NCI-H82 (cell line): ENCODE measurements at regions not wholly inside any gene's neighbourhood (a gene's known extent, or its start where the extent isn't known, plus 50 kb on each side); places are given as distances from the start of the nearest gene placed in this dataset.

Source experiments
- DNase-seq: peaks from one replicate; lab custom pipeline; 2025; lab: John Stamatoyannopoulos, UW

DNA sequence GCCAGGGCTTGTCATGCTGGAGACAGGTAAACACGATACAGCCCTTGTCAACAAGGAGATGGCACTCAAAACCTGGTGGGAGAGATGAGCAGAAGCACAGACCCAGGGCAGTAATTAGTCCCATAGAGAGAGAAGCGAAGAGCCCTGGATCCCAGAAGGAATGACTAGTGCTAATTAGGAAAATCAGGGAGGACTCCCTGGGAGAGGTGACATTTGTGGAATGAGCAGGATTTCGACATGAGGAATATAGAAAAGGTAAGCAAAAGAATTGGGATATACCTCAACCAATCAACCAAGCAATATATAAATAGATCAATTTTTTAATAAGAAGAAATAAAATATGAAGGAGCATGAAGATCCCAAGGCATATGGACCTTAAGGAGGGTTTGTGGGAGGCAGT lies 98.5 kb upstream of the GJB5 start:
- no peak for DNase-seq

- DNase-seq = no peak
Observed at GRCh38 chr1:34656731-34657130, 98.1 kb upstream of the GJB5 start.

- no peak for DNase-seq
Observed at GRCh38 chr1:34657266-34657665, 97.6 kb upstream of the GJB5 start.

- DNase-seq = no peak
Observed at GRCh38 chr1:34657849-34658248, 97.0 kb upstream of the GJB5 start.

GRCh38 chr1:34663031-34663430 lies 91.8 kb upstream of the GJB5 start:
- no peak for DNase-seq

DNA sequence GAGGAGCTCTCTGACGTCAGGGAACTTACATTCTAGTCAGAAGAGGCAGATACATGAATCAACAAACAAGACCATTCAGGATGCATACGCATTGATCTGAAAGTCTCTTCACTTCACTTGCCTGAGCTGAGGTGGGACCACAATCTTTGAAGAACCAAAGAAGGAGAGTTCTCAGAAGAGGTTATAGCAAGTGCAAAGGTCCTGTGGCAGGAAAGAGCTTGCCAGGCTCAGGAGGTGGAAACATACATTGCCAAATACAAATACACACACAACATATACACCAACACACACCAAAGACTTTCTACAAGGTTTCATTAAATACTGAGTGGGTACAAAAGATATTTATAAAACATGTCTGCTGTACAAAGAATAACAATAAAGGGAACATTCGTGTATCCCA lies 86.8 kb upstream of the GJB5 start:
- no peak for DNase-seq

GRCh38 chr1:34670982-34671381 lies 83.9 kb upstream of the GJB5 start:
- no peak for DNase-seq

GRCh38 chr1:34671887-34672286 lies 83.0 kb upstream of the GJB5 start:
- no peak for DNase-seq

DNA sequence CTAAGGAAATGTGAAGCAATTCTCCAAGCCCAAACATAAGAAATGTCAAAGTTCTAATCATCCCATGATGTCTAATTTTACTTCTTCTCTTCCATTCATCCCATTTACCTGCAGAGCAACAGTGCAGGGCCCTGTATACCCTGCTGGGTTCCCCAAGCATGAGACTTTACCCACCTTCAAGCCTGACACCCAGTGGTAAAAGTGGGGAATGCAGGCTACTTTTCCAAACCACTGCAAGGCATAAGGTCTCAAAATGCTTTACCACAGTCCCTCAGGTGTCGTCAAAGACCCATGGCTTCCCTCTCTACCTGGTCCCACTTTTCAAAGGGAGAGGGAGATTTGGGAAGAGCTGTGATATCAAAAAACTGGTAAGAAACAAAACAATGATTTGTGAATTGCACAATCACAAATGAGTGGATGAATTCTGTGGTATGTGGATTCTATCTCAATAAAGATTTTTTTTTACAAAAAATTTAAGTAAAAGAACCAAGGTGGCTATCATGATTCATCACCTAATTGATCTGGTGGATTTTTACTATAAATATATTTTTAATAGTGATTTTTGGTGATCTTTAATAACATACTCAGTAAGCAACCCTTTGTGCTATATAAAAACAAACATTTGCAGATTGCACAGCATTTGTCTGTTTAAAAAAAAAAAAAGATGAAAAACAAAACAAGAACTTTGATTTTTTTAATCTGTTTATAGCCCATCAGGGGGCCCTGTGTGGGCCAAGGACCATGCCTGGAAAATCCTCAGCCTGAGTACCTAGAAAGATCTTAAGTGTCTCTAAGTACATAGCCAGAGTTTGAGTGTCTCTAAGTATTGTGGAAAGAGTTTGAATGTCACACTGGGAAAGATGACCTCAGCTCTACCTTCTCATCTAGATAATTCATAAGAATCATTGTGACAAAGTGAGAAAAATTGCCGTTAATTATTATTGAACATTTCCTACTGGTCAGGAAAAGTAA lies 73.1 kb upstream of the GJB5 start:
- DNase-seq = peak; percentile 73

GRCh38 chr1:34682452-34683223 lies 72.2 kb upstream of the GJB5 start:
- no peak for DNase-seq

GRCh38 chr1:34683616-34684015 lies 71.2 kb upstream of the GJB5 start:
- no peak for DNase-seq

DNA sequence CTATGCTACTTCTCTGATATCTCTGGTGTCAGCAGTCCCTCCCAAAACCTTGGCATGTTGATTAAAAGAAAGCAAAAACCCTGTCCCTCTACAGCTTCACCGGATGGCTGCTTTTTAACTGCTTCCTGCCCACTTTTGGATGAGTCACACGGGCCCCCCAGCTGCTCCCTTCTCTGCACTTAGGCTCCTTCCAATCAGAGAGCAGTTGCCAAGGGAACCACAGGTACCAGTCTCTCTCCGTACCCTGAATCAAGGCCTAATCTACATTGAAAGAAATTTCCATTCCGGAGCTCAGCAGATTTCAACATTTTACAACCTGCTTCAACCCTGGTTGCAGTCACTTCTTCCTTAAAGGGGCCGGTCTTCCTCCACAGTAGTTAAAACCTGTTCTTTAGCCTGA lies 70.6 kb upstream of the GJB5 start:
- no peak for DNase-seq

DNA sequence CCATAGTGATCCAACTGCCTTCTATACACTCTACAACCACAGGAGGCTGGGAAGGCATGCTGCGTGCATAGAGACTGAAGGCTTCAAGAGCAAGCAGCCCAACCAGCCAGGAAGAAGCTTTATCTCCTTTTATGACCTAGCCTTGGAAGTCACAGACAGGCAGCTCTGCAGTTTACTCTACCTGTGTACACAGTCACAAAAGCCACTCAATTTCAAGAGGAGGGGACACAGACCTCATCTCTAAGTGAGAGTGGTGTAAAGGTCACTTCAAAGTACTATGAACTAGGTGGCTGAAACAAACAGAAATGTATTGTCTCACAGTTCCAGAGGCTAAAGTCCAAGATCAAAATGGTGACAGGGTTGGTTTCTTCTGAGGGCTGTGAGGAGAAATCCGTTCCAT lies 69.6 kb upstream of the GJB5 start:
- no peak for DNase-seq

- no peak for DNase-seq
Observed at GRCh38 chr1:34686531-34686930, 68.3 kb upstream of the GJB5 start.

DNA sequence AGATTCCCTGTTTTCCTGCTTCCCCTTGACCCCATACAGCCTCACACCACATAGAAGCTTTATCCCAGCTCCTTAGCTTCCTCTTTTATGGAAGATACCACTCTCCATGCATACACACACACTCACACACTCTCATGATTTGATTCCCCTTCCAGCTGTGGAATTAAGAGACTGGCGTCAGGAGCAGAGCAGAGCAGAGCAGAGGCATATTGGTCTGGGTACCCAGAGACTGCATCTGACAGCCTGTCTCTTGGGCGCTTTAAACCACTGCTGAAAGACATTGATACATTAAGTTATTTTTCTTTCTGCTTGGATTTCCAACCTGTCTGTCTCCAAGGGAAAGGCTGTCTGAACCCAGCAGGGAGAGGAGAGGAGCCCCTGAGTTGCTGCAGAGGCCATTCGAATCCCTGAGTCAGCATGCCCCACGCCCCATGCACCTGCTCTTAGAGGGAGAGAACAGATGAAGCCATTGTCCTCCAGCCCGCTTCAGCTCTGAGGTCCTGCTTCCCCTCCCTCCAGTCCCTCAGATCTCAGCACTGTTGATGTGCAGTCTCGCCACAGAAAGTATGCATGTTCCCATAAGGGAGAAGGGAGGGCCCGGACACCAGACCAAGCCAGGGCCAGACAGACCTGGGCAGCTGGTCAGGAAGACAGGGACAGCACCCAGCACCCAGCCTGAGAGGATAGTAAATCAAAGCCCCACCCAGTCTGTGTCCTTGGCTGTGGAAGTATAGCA lies 66.7 kb upstream of the GJB5 start:
- DNase-seq = no peak

DNA sequence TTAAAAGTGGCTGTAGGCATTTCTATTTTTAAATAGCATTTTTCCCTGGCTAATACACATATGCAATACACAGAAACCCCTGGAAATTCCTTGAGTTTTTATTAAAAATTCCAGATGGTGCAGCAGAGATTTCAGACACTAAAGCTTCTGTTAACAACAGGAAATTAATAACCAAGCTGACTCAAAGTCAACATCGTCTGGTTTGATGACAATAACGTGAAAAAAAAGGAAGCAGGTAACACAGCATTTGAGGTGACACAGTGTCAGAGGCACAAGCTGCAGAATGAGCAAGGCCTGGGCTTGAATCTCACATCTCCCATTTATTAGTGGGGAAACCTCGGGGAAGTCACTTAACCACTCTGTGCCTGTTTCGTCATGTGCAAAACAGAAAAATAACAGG lies 64.6 kb upstream of the GJB5 start:
- DNase-seq = no peak

DNA sequence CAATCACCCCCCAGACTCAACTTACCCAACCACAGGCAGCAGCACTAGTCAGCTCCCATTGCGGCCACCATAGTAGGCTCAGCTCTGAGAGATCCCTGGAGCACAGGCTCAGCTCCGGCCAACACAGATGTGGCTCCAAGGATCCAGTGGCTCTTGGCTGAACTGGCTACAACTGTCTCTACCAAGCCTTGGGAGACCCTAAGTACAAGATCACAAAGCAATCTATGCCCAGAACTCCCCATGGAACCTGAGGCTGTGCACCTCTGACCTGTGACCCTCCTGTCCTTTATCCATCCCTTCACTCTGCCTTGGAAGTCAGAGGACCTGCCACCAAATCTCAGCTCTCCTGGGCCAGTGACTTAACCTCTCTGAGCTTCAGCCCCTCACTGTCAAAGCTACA lies 61.8 kb upstream of the GJB5 start:
- DNase-seq = no peak

DNA sequence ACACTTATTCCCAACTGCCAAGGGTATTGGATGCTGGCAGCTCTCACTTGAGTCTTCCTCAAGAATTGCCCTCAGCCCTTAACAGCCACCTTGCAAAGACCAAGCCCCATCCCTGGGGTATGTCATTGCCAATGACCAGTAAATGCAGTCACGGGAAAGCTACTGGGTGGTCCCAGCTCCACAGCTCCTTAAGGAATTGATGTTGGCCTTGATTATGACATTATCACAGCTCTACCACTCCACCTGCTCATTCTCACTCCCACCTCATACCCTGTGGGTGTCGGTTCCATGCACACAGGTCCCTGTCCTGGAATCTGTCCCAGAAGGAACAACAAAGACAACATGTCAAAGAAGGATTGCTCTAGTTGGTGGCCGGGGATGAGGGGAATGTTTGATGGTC lies 60.5 kb upstream of the GJB5 start:
- DNase-seq = no peak

GRCh38 chr1:34695580-34695979 lies 59.3 kb upstream of the GJB5 start:
- DNase-seq = peak; percentile 88

- DNase-seq = peak; percentile 22
Observed at GRCh38 chr1:34696230-34696629, 58.6 kb upstream of the GJB5 start.

DNA sequence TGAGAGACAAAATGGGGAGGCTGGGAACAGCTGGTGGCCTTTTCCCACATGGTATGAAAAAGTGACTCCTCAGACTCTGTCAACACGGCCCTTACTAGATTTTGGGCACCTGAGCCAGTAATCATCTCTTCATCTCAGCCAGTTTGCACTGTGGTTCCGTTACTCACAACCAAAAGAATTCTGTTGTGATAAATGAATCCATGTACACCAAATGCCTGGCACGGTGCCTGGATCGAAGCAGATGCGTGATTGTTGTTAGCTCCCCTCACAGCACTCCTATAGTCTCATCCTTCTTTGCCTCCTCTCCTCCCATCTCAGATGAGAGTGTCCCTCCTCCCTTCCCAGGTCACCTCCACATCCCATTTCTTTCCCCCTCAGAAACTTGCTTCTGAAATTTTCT lies 57.9 kb upstream of the GJB5 start:
- DNase-seq = peak; percentile 9

DNA sequence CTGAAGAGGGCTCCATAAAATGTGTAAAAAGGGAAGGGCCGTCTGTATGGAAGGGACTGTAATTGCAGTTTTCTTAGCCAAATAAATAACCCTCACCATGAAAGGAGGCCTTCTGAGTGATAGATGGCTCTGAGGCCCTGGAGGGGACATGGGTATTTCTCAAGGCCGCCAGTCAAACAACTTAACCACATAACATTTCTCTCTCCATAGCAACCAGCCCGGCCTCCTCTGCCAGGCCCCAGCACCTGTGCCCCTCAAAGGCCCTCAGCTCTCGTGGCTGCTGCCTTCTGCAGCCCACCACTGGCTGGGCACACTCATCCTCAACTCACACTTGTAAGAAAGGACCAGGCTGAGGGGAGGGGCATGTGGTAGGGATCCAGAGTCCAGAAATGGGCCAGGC lies 57.0 kb upstream of the GJB5 start:
- no peak for DNase-seq
